Neural progenitor cell (in vitro differentiated cells): ENCODE measurements at regions not wholly inside any gene's neighbourhood (a gene's known extent, or its start where the extent isn't known, plus 50 kb on each side); places are given as distances from the start of the nearest gene placed in this dataset.
A peak's percentile ranks its signal among the peaks of the same experiment; 100 is the strongest.

ENCODE experiments used
- DNase-seq: peaks from one replicate; pipeline ENCODE4 v3.0.0-alpha.2; 2016; ENCODE audit warnings: low spot score
- H2AFZ ChIP-seq: fragments of 200-600 bp; sonication (generic); replicated peaks from 2 replicates; pipeline ENCODE4 v1.6.1; 2016; ENCODE audit warnings: antibody characterized with exemption
- H3F3A ChIP-seq: fragments of 200-600 bp; sonication (generic); 2 replicates; pipeline ENCODE4 v1.6.1; 2016; ENCODE audit warnings: antibody characterized with exemption, low read depth
- H3K27ac ChIP-seq: fragments of 200-600 bp; sonication (generic); 2 replicates; pipeline ENCODE4 v1.5.1; 2016; ENCODE audit warnings: mild to moderate bottlenecking
- H3K27me3 ChIP-seq: fragments of 200-600 bp; sonication (generic); 2 replicates; pipeline ENCODE4 v1.6.1; 2016; ENCODE audit warnings: mild to moderate bottlenecking, moderate library complexity
- H3K36me3 ChIP-seq: fragments of 200-600 bp; sonication (generic); 2 replicates; pipeline ENCODE4 v1.5.1; 2016
- H3K4me1 ChIP-seq: fragments of 200-600 bp; sonication (generic); 2 replicates; pipeline ENCODE4 v1.6.1; 2016; ENCODE audit warnings: mixed run types
- H3K4me2 ChIP-seq: fragments of 200-600 bp; sonication (generic); 2 replicates; pipeline ENCODE4 v1.6.1; 2016
- H3K4me3 ChIP-seq: fragments of 200-600 bp; sonication (generic); 2 replicates; pipeline ENCODE4 v1.5.1; 2016
- H3K79me2 ChIP-seq: fragments of 200-600 bp; sonication (generic); 2 replicates; pipeline ENCODE4 v1.6.1; 2016; ENCODE audit warnings: low read depth
- H3K9ac ChIP-seq: fragments of 200-600 bp; sonication (generic); 2 replicates; pipeline ENCODE4 v1.6.1; 2016
- H3K9me3 ChIP-seq: fragments of 200-600 bp; sonication (generic); 2 replicates; pipeline ENCODE4 v1.5.1; 2016; ENCODE audit warnings: low read depth
- H4K20me1 ChIP-seq: fragments of 200-600 bp; sonication (generic); 2 replicates; pipeline ENCODE4 v1.6.1; 2016; ENCODE audit warnings: low read depth
- H3K27ac Mint-ChIP-seq: 3 replicates; pipeline ENCODE4 v1.8.0; 2021; ENCODE audit warnings: mixed read lengths
- H3K27me3 Mint-ChIP-seq: 2 replicates; pipeline ENCODE4 v1.8.0; 2022; ENCODE audit warnings: low read depth, mild to moderate bottlenecking, inconsistent platforms, moderate library complexity, mixed read lengths; ENCODE audit not compliant: insufficient read depth
- H3K36me3 Mint-ChIP-seq: 3 replicates; pipeline ENCODE4 v1.8.0; 2021; ENCODE audit warnings: mixed read lengths
- H3K4me1 Mint-ChIP-seq: 3 replicates; pipeline ENCODE4 v1.8.0; 2021; ENCODE audit warnings: mixed read lengths
- H3K4me3 Mint-ChIP-seq: 3 replicates; pipeline ENCODE4 v1.8.0; 2021; ENCODE audit warnings: mild to moderate bottlenecking, moderate library complexity, mixed read lengths
- H3K9me3 Mint-ChIP-seq: 3 replicates; pipeline ENCODE4 v1.8.0; 2020; ENCODE audit warnings: mixed read lengths
- EZH2 ChIP-seq: fragments of 200-600 bp; sonication (generic); IDR thresholded peaks from 2 replicates; pipeline ENCODE4 v1.6.1; 2017; ENCODE audit warnings: antibody characterized with exemption, mild to moderate bottlenecking, moderate library complexity
- EZH2phosphoT487 ChIP-seq: fragments of 200-600 bp; sonication (generic); IDR thresholded peaks from 2 replicates; pipeline ENCODE4 v1.6.1; 2017; ENCODE audit warnings: antibody characterized with exemption
- TF ChIP-seq, protein P1 (sequence below): fragments of 200-600 bp; sonication (generic); IDR thresholded peaks from 2 replicates; pipeline ENCODE4 v1.5.1; 2017; ENCODE audit warnings: antibody characterized with exemption, mild to moderate bottlenecking

- H2AFZ ChIP-seq, result no peak overlapping the region
- Mint-ChIP-seq H3K4me1 (no peaks in the 10 kb centered on the region), H3K9me3 (peaks cover 4% of the 10 kb centered on the region), H3K27ac (no peak overlapping the region), H3K4me3 (no peak overlapping the region), H3K27me3 (peaks cover 8% of the 10 kb centered on the region), H3K36me3 (no peaks in the 10 kb centered on the region)
- no peaks in the 10 kb centered on the region for H3K9me3 ChIP-seq
- H3K27me3 ChIP-seq, result no peaks in the 10 kb centered on the region
- H3K36me3 ChIP-seq, result no peaks in the 10 kb centered on the region
- H3K4me2 ChIP-seq, result no peak overlapping the region
- TF ChIP-seq EZH2phosphoT487 (no peak), EZH2 (no peak)
- TF ChIP-seq, protein P1, sequence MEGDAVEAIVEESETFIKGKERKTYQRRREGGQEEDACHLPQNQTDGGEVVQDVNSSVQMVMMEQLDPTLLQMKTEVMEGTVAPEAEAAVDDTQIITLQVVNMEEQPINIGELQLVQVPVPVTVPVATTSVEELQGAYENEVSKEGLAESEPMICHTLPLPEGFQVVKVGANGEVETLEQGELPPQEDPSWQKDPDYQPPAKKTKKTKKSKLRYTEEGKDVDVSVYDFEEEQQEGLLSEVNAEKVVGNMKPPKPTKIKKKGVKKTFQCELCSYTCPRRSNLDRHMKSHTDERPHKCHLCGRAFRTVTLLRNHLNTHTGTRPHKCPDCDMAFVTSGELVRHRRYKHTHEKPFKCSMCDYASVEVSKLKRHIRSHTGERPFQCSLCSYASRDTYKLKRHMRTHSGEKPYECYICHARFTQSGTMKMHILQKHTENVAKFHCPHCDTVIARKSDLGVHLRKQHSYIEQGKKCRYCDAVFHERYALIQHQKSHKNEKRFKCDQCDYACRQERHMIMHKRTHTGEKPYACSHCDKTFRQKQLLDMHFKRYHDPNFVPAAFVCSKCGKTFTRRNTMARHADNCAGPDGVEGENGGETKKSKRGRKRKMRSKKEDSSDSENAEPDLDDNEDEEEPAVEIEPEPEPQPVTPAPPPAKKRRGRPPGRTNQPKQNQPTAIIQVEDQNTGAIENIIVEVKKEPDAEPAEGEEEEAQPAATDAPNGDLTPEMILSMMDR, result no peak
- no peaks in the 10 kb centered on the region for H3F3A ChIP-seq
- no peak overlapping the region for H3K9ac ChIP-seq
- H3K4me3 ChIP-seq, result no peak overlapping the region
- H4K20me1 ChIP-seq, result no peaks in the 10 kb centered on the region
- DNase-seq, result no peak
- peaks cover 7% of the 10 kb centered on the region for H3K4me1 ChIP-seq
- H3K79me2 ChIP-seq, result no peaks in the 10 kb centered on the region
- H3K27ac ChIP-seq, result no peak overlapping the region
Measured at GRCh38 chr6:56347526-56347925, 100.1 kb upstream of the COL21A1 start.

GRCh38 chr6:56346958-56347357 is 99.6 kb upstream of the COL21A1 start:
- H3K27me3 ChIP-seq, result no peaks in the 10 kb centered on the region
- no peaks in the 10 kb centered on the region for H3K9me3 ChIP-seq
- H4K20me1 ChIP-seq, result no peaks in the 10 kb centered on the region
- no peak overlapping the region for H3K9ac ChIP-seq
- no peaks in the 10 kb centered on the region for H3F3A ChIP-seq
- no peak overlapping the region for H3K4me2 ChIP-seq
- no peaks in the 10 kb centered on the region for H3K9me3 Mint-ChIP-seq
- H3K4me1 Mint-ChIP-seq, result no peaks in the 10 kb centered on the region
- H2AFZ ChIP-seq, result no peak overlapping the region
- peaks cover 6% of the 10 kb centered on the region for H3K27me3 Mint-ChIP-seq
- TF ChIP-seq EZH2 (no peak), EZH2phosphoT487 (no peak)
- TF ChIP-seq, protein P1, result no peak
- H3K79me2 ChIP-seq, result no peaks in the 10 kb centered on the region
- H3K36me3 ChIP-seq, result no peaks in the 10 kb centered on the region
- H3K27ac Mint-ChIP-seq, result no peak overlapping the region
- DNase-seq, result peak; percentile 10
- H3K36me3 Mint-ChIP-seq, result no peaks in the 10 kb centered on the region
- H3K4me3 Mint-ChIP-seq, result no peak overlapping the region
- H3K4me3 ChIP-seq, result no peak overlapping the region
- H3K4me1 ChIP-seq, result peaks cover 7% of the 10 kb centered on the region
- H3K27ac ChIP-seq, result no peak overlapping the region

DNA sequence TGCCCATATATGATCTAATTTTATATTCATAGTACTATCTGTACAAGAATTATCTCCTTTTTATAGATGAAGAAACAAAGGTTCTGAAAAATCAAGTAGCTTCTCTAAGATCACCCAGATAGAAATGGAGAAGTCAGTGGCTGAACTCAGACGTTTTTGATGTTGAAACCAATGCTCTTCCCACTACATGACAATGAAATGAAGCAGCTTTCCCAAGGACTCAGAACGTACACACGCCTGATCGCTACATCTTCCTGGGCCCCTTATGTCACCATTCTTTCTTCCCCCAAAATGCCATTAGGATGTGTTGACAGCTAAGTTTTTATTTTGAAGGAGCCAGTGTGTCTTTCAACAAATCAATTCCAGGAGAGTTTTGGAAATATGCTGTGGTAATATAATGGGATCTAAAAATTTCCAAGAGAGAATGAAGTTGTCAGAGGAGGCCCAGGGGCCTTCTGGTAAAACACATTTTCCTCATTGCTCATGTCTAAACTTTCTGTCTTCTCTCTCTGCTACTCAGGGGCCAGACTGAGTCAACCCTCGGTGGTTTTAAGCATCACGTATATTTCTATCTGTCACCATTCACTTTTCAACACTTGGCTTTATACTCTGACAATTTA is 98.1 kb upstream of the COL21A1 start:
- Histone ChIP-seq H2AFZ (no peak overlapping the region), H4K20me1 (no peaks in the 10 kb centered on the region), H3K4me1 (peaks cover 7% of the 10 kb centered on the region), H3K9me3 (no peaks in the 10 kb centered on the region), H3K36me3 (no peaks in the 10 kb centered on the region), H3K9ac (no peak overlapping the region), H3F3A (no peaks in the 10 kb centered on the region), H3K79me2 (no peaks in the 10 kb centered on the region), H3K27ac (no peak overlapping the region), H3K4me2 (no peak overlapping the region), H3K4me3 (no peak overlapping the region), H3K27me3 (no peaks in the 10 kb centered on the region)
- H3K27ac Mint-ChIP-seq, result no peak overlapping the region
- no peaks in the 10 kb centered on the region for H3K4me1 Mint-ChIP-seq
- H3K36me3 Mint-ChIP-seq, result no peaks in the 10 kb centered on the region
- no peak for DNase-seq
- TF ChIP-seq EZH2, result no peak
- TF ChIP-seq, protein P1, result no peak
- TF ChIP-seq EZH2phosphoT487, result no peak
- H3K27me3 Mint-ChIP-seq, result peaks cover 8% of the 10 kb centered on the region
- no peak overlapping the region for H3K4me3 Mint-ChIP-seq
- no peaks in the 10 kb centered on the region for H3K9me3 Mint-ChIP-seq
